GM23338 (cell line): ENCODE measurements at regions not wholly inside any gene's neighbourhood (a gene's known extent, or its start where the extent isn't known, plus 50 kb on each side); places are given as distances from the start of the nearest gene placed in this dataset.

Experiments used
- CTCF ChIP-seq, 2 experiments: fragments of 200-600 bp in 1 of 2; sonication (generic) in 1 of 2; conservative IDR thresholded peaks; 2 replicates each; pipeline versions ENCODE4 v1.5.1 to v1.6.1; 2016 to 2017; ENCODE audit warnings: antibody characterized with exemption in 2 of 2, low read depth in 2 of 2, mild to moderate bottlenecking in 2 of 2, moderate library complexity in 1 of 2
- EZH2 ChIP-seq: fragments of 200-600 bp; sonication (generic); IDR thresholded peaks from one replicate; pipeline ENCODE4 v1.8.0; 2017; ENCODE audit warnings: antibody characterized with exemption, mild to moderate bottlenecking, low read depth; ENCODE audit not compliant: unreplicated experiment
- EZH2phosphoT487 ChIP-seq: fragments of 200-600 bp; sonication (generic); IDR thresholded peaks from one replicate; pipeline ENCODE4 v1.8.1; 2018; ENCODE audit warnings: antibody characterized with exemption; ENCODE audit not compliant: unreplicated experiment
- JUNB ChIP-seq: IDR thresholded peaks from one replicate; pipeline ENCODE4 v1.6.1; 2016; ENCODE audit warnings: antibody characterized with exemption; ENCODE audit not compliant: unreplicated experiment
- POLR2AphosphoS5 ChIP-seq: IDR thresholded peaks from 2 replicates; pipeline ENCODE4 v1.6.1; 2016; ENCODE audit warnings: antibody characterized with exemption, low read depth
- TF ChIP-seq, protein P1 (sequence below): IDR thresholded peaks from 2 replicates; pipeline ENCODE4 v1.6.1; 2016; ENCODE audit warnings: antibody characterized with exemption
- TF ChIP-seq, protein P2 (sequence below): IDR thresholded peaks from one replicate; pipeline ENCODE4 v1.6.1; 2018; ENCODE audit warnings: antibody characterized with exemption; ENCODE audit not compliant: unreplicated experiment

- TF ChIP-seq CTCF (conservative IDR thresholded peaks at IDR 0.05; ENCODE audit: low read depth in 2 of 2): no peak
- TF ChIP-seq, protein P1, sequence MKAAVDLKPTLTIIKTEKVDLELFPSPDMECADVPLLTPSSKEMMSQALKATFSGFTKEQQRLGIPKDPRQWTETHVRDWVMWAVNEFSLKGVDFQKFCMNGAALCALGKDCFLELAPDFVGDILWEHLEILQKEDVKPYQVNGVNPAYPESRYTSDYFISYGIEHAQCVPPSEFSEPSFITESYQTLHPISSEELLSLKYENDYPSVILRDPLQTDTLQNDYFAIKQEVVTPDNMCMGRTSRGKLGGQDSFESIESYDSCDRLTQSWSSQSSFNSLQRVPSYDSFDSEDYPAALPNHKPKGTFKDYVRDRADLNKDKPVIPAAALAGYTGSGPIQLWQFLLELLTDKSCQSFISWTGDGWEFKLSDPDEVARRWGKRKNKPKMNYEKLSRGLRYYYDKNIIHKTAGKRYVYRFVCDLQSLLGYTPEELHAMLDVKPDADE: no peak
- TF ChIP-seq, protein P2, sequence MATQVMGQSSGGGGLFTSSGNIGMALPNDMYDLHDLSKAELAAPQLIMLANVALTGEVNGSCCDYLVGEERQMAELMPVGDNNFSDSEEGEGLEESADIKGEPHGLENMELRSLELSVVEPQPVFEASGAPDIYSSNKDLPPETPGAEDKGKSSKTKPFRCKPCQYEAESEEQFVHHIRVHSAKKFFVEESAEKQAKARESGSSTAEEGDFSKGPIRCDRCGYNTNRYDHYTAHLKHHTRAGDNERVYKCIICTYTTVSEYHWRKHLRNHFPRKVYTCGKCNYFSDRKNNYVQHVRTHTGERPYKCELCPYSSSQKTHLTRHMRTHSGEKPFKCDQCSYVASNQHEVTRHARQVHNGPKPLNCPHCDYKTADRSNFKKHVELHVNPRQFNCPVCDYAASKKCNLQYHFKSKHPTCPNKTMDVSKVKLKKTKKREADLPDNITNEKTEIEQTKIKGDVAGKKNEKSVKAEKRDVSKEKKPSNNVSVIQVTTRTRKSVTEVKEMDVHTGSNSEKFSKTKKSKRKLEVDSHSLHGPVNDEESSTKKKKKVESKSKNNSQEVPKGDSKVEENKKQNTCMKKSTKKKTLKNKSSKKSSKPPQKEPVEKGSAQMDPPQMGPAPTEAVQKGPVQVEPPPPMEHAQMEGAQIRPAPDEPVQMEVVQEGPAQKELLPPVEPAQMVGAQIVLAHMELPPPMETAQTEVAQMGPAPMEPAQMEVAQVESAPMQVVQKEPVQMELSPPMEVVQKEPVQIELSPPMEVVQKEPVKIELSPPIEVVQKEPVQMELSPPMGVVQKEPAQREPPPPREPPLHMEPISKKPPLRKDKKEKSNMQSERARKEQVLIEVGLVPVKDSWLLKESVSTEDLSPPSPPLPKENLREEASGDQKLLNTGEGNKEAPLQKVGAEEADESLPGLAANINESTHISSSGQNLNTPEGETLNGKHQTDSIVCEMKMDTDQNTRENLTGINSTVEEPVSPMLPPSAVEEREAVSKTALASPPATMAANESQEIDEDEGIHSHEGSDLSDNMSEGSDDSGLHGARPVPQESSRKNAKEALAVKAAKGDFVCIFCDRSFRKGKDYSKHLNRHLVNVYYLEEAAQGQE: no peak
- no peak for TF ChIP-seq EZH2
- no peak for TF ChIP-seq POLR2AphosphoS5
- TF ChIP-seq EZH2phosphoT487: no peak
- no peak for TF ChIP-seq JUNB
These were observed 436.7 kb downstream of the MID1IP1 start for GRCh38 chrX:39238006-39238405.
